ENCODE measurements at regions not wholly inside any gene's neighbourhood (a gene's known extent, or its start where the extent isn't known, plus 50 kb on each side); places are given as distances from the start of the nearest gene placed in this dataset.

GRCh38 chr14:63782683-63783389, 55.0 kb upstream of the SGPP1 start:
- 90% methylated on average over 9 of the region's 9 CpGs; no CpG with 5 or more reads in 1 of the 2 experiments for WGBS, 2 experiments (ENCODE audit: extremely low coverage in 1 of 2, insufficient coverage in 1 of 2, insufficient read length in 1 of 2, insufficient replicate concordance in 2 of 2, low coverage in 1 of 2, low lambda C conversion rate in 2 of 2, missing lambda C conversion rate in 1 of 2)
- no peaks in the 10 kb centered on the region for H3K9me3 ChIP-seq (ENCODE audit: insufficient read depth in 2 of 2, low read depth in 1 of 2, low read length in 1 of 2)
- no peaks in the 10 kb centered on the region for H3K23me2 ChIP-seq (ENCODE audit: low read depth, low read length)
- FAIRE-seq = no peak
- no peak overlapping the region for H2BK15ac ChIP-seq (ENCODE audit: low read length)
- ChIA-PET CTCF (ENCODE audit: partially characterized antibody) (no interaction called here), POLR2A (ENCODE audit: partially characterized antibody) (no interaction called here)
- no peak overlapping the region for H3K9ac ChIP-seq (replicated peaks in 1 of 4; ENCODE audit: extremely low read depth in 1 of 4, low read depth in 3 of 4, low read length in 3 of 4)
- no peak overlapping the region for H4K8ac ChIP-seq (ENCODE audit: extremely low read depth, insufficient read depth, low read length)
- H3K27me3 ChIP-seq (replicated peaks in 1 of 4; ENCODE audit: control insufficient read depth in 3 of 4, extremely low read depth in 1 of 4, insufficient read depth in 3 of 4, low read length in 3 of 4) = no peaks in the 10 kb centered on the region
- no peaks in the 10 kb centered on the region for H3K36me3 ChIP-seq (ENCODE audit: control insufficient read depth in 2 of 4, insufficient read depth in 4 of 4, low read length in 3 of 4)
- no peak for TF ChIP-seq ASH2L (IDR thresholded peaks at IDR 0.05; ENCODE audit: low read length)
- TF ChIP-seq SIRT6 (IDR thresholded peaks at IDR 0.05; ENCODE audit: low read length) = no peak
- no peak for TF ChIP-seq EZH2 (IDR thresholded peaks at IDR 0.05; ENCODE audit: low read depth, low read length, severe bottlenecking)
- no peak for TF ChIP-seq BCL11A (IDR thresholded peaks at IDR 0.05; ENCODE audit: low read depth in 2 of 2, low read length in 2 of 2)
- TF ChIP-seq CREB1 (IDR thresholded peaks at IDR 0.05) = no peak
- TF ChIP-seq, protein P1, sequence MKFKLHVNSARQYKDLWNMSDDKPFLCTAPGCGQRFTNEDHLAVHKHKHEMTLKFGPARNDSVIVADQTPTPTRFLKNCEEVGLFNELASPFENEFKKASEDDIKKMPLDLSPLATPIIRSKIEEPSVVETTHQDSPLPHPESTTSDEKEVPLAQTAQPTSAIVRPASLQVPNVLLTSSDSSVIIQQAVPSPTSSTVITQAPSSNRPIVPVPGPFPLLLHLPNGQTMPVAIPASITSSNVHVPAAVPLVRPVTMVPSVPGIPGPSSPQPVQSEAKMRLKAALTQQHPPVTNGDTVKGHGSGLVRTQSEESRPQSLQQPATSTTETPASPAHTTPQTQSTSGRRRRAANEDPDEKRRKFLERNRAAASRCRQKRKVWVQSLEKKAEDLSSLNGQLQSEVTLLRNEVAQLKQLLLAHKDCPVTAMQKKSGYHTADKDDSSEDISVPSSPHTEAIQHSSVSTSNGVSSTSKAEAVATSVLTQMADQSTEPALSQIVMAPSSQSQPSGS (IDR thresholded peaks at IDR 0.05; ENCODE audit: low read length) = no peak
- no peak for TF ChIP-seq SRF (IDR thresholded peaks at IDR 0.05; ENCODE audit: low read depth, low read length)
- TF ChIP-seq CBX5 (IDR thresholded peaks at IDR 0.05; ENCODE audit: low read depth, low read length) = no peak
- TF ChIP-seq RNF2 (IDR thresholded peaks at IDR 0.05; ENCODE audit: borderline replicate concordance, low read depth, low read length, missing control alignments, poor library complexity, severe bottlenecking) = no peak
- no peak for TF ChIP-seq RAD21 (IDR thresholded peaks at IDR 0.05 in 1 of 2, conservative IDR thresholded peaks at IDR 0.05 in 1 of 2; ENCODE audit: low read depth in 2 of 2, low read length in 2 of 2)
- H3K18ac ChIP-seq (ENCODE audit: extremely low read depth, low read length) = no peak overlapping the region
- no peak overlapping the region for H4K91ac ChIP-seq (replicated peaks; ENCODE audit: insufficient read length, low read length)
- H2BK120ac ChIP-seq (replicated peaks; ENCODE audit: low read depth, low read length) = no peak overlapping the region
- no peak overlapping the region for H3K27ac ChIP-seq (ENCODE audit: low read depth, low read length)
- no peaks in the 10 kb centered on the region for H3K79me1 ChIP-seq (ENCODE audit: low read depth, low read length)
- H2BK12ac ChIP-seq (ENCODE audit: low read depth, low read length) = no peak overlapping the region
- H2BK20ac ChIP-seq (ENCODE audit: low read length) = no peak overlapping the region
- no peak overlapping the region for H3K23ac ChIP-seq (ENCODE audit: insufficient read length)
- no peak overlapping the region for H3K4ac ChIP-seq (replicated peaks; ENCODE audit: insufficient read length, low read depth, low read length)
- H2BK5ac ChIP-seq (ENCODE audit: low read depth, low read length) = no peak overlapping the region
- H4K20me1 ChIP-seq (replicated peaks in 1 of 2; ENCODE audit: control insufficient read depth in 1 of 2, insufficient read depth in 2 of 2, low read length in 2 of 2) = no peaks in the 10 kb centered on the region
- no peak overlapping the region for H2AK5ac ChIP-seq (ENCODE audit: low read depth, low read length)
- no peak overlapping the region for H3K56ac ChIP-seq (replicated peaks; ENCODE audit: insufficient read length, low read depth, low read length)
- H3K14ac ChIP-seq (ENCODE audit: insufficient read length) = no peak overlapping the region
- no peak overlapping the region for H3K4me2 ChIP-seq (ENCODE audit: insufficient read depth in 1 of 2, low read depth in 2 of 2, low read length in 2 of 2)
- no peak overlapping the region for H2AFZ ChIP-seq (ENCODE audit: low read length)
- H3K79me2 ChIP-seq (ENCODE audit: control insufficient read depth in 1 of 2, insufficient read depth in 2 of 2, low read length in 2 of 2) = no peaks in the 10 kb centered on the region
- H3K4me3 ChIP-seq (ENCODE audit: extremely low read depth in 1 of 4, insufficient read depth in 2 of 4, low read depth in 3 of 4, low read length in 4 of 4) = no peak overlapping the region
- H3K4me1 ChIP-seq (replicated peaks in 1 of 4; ENCODE audit: control insufficient read depth in 3 of 4, insufficient read depth in 4 of 4, low read length in 3 of 4) = no peaks in the 10 kb centered on the region
- no peak overlapping the region for H4K5ac ChIP-seq (ENCODE audit: insufficient read length, low read depth, low read length)
- DNase-seq (ENCODE audit: low read depth in 1 of 2, low spot score in 2 of 2) = no peak

Measured in H1 (cell line).